GM19238 (cell line): ENCODE measurements at regions not wholly inside any gene's neighbourhood (a gene's known extent, or its start where the extent isn't known, plus 50 kb on each side); places are given as distances from the start of the nearest gene placed in this dataset.
"Not testable (repeated sequence)": the region's sequence is repeated elsewhere in the genome, so short reads cannot be mapped to it uniquely, and the experiment has no call there.

ENCODE experiments used
- DNase-seq: peaks from one replicate; pipeline ENCODE4 v3.0.0; 2011; ENCODE audit warnings: low spot score; ENCODE audit not compliant: insufficient read length

DNA sequence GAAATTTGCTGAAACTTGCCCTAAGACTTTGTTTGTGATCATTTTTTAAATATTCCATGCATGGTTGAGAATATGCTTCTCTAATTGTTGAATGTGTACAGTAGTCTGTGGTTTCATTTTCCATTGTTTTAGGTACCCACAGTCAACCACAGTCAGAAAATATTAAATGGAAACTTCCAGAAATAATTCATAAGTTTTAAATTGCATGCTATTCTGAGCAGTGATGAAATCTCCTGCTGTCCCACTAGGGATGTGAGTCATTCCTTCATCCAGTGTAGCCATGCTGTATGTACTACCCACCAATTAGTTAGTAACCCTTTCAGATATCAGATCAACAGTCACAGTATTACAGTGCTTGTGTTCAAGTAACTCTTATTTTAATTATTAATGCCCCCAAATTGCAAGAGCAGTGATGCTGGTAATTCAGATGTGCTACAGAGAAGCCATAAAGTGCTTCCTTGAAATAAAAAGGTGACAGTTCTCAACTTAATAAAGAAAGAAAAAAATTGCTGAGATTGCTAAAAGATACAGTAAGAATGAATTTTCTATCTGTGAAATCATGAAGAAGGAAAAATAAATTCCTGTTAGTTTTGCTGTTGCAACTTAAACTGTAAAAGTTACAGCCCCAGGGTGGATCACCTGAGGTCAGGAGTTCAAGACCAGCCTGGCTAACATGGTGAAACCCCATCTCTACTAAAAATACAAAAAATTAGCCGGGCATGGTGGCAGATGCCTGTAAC lies 79.9 kb upstream of the FBXL17 start:
- DNase-seq, result no peak

DNA sequence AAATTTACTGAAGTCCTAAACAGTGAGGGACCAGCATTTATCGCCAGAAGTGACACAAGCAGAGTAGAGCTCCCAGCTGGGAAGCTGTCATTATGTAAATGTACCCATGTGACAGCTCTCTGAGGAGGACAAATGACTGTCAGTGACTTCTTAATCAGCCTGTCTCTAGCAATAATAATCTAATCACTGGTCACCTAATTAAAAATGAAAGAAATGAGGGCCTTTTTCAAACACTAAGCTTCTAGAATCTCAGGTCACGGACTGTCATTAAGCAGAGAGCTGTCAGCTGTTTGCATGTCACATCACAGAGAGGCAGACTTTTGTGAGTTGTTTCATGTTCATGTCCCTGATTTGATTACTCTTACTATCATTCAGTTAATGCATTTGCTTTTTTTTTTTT lies 77.9 kb upstream of the FBXL17 start:
- DNase-seq, result no peak

DNA sequence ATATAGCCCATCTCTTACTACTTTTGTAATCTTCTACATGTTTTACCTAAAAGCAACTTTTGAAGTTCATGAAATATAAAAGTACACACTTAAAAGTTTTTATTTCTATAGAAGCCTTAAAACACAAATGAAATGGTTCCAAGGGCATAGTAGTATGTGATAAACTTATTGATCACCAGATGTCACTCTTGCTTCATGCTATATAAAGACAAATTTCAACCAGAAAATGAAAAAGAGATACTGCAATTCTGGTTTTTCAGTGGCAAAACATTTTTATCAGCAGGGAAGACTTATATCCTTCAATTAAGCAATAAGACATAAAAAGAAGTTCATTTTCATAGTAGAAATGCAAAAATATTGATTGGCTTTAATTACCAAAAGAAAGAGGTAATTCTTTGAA lies 69.4 kb upstream of the FBXL17 start:
- DNase-seq, result no peak

DNA sequence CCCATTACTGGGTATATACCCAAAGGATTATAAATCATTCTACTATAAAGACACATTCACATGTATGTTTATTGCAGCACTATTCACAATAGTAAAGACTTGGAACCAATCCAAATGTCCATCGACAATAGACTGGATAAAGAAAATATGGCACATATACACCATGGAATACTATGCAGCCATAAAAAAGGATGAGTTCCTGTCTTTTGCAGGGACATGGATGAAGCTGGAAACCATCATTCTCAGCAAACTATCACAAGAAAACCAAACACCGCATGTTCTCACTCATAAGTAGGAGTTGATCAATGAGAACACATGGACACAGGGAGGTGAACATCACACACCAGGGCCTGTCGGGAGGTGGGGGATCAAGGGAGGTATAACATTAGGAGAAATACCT lies 62.2 kb upstream of the FBXL17 start:
- DNase-seq, result not testable (repeated sequence)

DNA sequence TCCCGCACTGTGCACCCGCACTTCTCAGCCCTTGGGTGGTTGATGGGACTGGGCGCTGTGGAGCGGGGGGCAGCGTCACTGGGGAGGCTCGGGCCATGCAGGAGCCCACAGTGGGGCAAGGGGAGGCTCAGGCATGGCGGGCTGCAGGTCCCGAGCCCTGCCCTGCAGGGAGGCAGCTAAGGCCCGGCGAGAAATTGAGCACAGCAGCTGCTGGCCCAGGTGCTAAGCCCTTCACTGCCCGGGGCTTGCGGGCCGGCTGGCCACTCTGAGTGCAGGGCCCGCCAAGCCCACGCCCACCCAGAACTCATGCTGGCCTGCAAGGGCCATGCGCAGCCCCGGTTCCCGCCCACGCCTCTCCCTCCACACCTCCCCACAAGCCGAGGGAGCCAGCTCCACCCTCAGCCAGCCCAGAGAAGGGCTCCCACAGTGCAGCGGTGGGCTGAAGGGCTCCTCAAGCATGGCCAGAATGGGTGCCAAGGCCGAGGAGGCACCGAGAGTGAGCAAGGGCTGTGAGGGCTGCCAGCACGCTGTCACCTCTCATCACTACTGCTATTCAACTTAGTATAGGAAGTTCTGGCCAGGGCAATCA lies 60.3 kb upstream of the FBXL17 start:
- DNase-seq, result not testable (repeated sequence)

DNA sequence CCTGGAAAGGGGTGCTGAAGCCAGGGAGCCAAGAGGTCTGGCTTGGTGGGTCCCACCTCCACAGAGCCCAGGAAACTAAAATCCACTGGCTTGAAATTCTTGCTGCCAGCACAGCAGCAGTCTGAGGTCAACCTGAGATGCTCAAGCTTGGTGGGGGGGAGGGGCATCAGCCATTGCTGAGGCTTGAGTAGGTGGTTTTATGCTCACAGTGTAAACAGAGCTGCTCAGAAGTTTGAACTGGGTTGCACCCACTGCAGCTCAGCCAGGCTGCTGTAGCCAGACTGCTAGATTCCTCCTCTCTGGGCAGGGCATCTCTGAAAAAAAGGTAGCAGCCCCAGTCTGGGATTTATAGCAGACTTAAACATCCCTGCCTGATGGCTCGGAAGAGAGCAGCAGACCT lies 55.5 kb upstream of the FBXL17 start:
- DNase-seq, result no peak

DNA sequence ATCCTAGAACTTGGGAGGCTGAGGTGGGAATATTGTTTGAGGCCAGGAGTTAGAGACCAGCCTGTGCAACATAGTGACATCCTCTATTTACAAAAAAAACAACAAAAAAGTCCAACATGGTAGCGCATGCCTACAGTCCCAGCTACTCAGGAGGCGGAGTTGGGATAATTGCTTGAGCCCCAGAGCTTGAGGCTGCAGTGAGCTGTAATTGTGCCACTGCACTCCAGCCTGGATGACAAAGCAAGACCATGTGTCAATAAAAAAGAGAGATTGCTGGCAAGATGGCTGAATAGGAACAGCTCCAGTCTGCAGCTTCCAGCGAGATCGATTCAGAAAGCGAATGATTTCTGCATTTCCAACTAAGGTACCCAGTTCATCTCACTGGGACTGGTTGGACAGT lies 54.8 kb upstream of the FBXL17 start:
- DNase-seq, result no peak

DNA sequence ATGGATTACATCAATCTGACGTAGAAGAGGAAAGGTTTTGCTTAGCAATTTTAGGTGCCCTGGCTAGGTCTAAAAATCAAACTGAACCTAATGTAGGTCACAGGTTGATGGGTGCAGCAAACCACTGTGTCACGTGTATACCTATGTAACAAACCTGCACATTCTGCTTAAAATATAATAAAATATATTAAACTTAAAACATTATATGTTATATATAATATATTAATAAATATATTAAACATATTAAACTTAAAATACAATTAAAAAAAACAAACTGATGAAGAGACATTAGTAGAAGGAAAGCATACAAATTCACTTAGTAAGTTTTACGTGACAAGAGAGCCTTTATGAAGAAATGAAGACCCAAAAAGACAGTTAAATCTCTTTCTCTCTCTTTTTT lies 51.7 kb upstream of the FBXL17 start:
- DNase-seq, result no peak

DNA sequence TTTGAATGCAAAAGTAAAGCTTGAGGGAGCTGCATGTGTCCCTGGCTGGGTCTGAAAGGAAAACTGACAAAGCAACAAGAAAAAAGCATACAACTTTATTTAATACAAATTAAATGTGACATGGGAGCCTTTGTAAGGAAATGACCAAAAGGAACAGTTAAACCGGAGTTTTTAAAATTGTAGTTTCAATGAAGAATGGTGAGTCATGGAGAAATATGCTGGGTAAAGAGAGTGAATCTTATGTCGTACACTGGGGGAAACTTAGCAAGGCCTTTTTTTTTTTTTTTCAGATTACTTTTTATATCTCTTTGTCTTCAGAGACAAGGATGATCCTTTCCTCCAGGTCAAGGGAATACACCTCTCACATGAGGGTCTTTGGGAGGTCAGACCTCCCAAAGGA lies 50.1 kb upstream of the FBXL17 start:
- DNase-seq, result no peak
